Activated CD8-positive, alpha-beta memory T cell treated with anti-CD3 and anti-CD28 coated beads, Interleukin-2, amount 10 ng/mL, durations not matched to agents 7 days and 5 days (primary cell): ENCODE measurements at regions not wholly inside any gene's neighbourhood (a gene's known extent, or its start where the extent isn't known, plus 50 kb on each side); places are given as distances from the start of the nearest gene placed in this dataset.

Experiments used
- ATAC-seq: fragments of 150-1000 bp; cut with Tn5 transposase; one replicate; pipeline ENCODE4 v1.10.0; 2021; ENCODE audit warnings: moderate library complexity
- CTCF ChIA-PET: fragments of 350-600 bp; sonication (Branson Sonifier 250); formaldehyde crosslinking; loops from one replicate; lab custom pipeline; 2021; ENCODE audit warnings: antibody characterized with exemption; lab: Charles Lee
- DNase-seq: peaks from one replicate; pipeline ENCODE4 v3.0.0-alpha.2; 2020
- H3K27ac Mint-ChIP-seq: one replicate; pipeline ENCODE4 v1.8.0; 2021; ENCODE audit warnings: mild to moderate bottlenecking, mixed read lengths
- H3K27me3 Mint-ChIP-seq: one replicate; pipeline ENCODE4 v1.8.0; 2021; ENCODE audit warnings: mixed read lengths
- H3K36me3 Mint-ChIP-seq: one replicate; pipeline ENCODE4 v1.8.0; 2021; ENCODE audit warnings: mild to moderate bottlenecking, mixed read lengths
- H3K4me1 Mint-ChIP-seq: one replicate; pipeline ENCODE4 v1.8.0; 2021; ENCODE audit warnings: mixed read lengths
- H3K4me3 Mint-ChIP-seq: one replicate; pipeline ENCODE4 v1.8.0; 2021; ENCODE audit warnings: mild to moderate bottlenecking, moderate library complexity, mixed read lengths
- H3K9me3 Mint-ChIP-seq: one replicate; pipeline ENCODE4 v1.8.0; 2022; ENCODE audit warnings: low read depth, mixed read lengths

- DNase-seq (no peak), ATAC-seq (no peak)
- H3K4me1 Mint-ChIP-seq = no peaks in the 10 kb centered on the region
- no peak overlapping the region for H3K27ac Mint-ChIP-seq
- CTCF ChIA-PET = no interaction called here
- peaks cover 3% of the 10 kb centered on the region for H3K9me3 Mint-ChIP-seq
- no peaks in the 10 kb centered on the region for H3K36me3 Mint-ChIP-seq
- H3K27me3 Mint-ChIP-seq = no peaks in the 10 kb centered on the region
- H3K4me3 Mint-ChIP-seq = no peak overlapping the region
Observed at GRCh38 chr3:164200053-164200823, 878.1 kb downstream of the SI start.

- no peak overlapping the region for H3K4me3 Mint-ChIP-seq
- ATAC-seq (no peak), DNase-seq (no peak)
- H3K27me3 Mint-ChIP-seq = no peaks in the 10 kb centered on the region
- peaks cover 2% of the 10 kb centered on the region for H3K9me3 Mint-ChIP-seq
- no peaks in the 10 kb centered on the region for H3K4me1 Mint-ChIP-seq
- CTCF ChIA-PET = no interaction called here
- H3K27ac Mint-ChIP-seq = no peak overlapping the region
- no peaks in the 10 kb centered on the region for H3K36me3 Mint-ChIP-seq
Observed at GRCh38 chr3:164196477-164196876, 881.8 kb downstream of the SI start.

- H3K4me1 Mint-ChIP-seq = no peaks in the 10 kb centered on the region
- no peak for ATAC-seq
Observed at GRCh38 chr3:164194842-164195241, 883.5 kb downstream of the SI start.

GRCh38 chr3:164192974-164193373, 885.3 kb downstream of the SI start:
- no peak overlapping the region for H3K4me3 Mint-ChIP-seq
- ATAC-seq (no peak), DNase-seq (no peak)
- no peaks in the 10 kb centered on the region for H3K27me3 Mint-ChIP-seq
- CTCF ChIA-PET = no interaction called here
- no peaks in the 10 kb centered on the region for H3K36me3 Mint-ChIP-seq
- no peaks in the 10 kb centered on the region for H3K4me1 Mint-ChIP-seq
- H3K9me3 Mint-ChIP-seq = peaks cover 2% of the 10 kb centered on the region
- H3K27ac Mint-ChIP-seq = no peak overlapping the region

More at GRCh38 chr3:164194842-164195241, 883.5 kb downstream of the SI start:
- Mint-ChIP-seq H3K27ac (no peak overlapping the region), H3K27me3 (no peaks in the 10 kb centered on the region), H3K4me3 (no peak overlapping the region), H3K9me3 (peaks cover 2% of the 10 kb centered on the region), H3K36me3 (no peaks in the 10 kb centered on the region)
- CTCF ChIA-PET = no interaction called here
- DNase-seq = no peak

GRCh38 chr3:164190566-164190965, 887.7 kb downstream of the SI start:
- H3K9me3 Mint-ChIP-seq = peaks cover 2% of the 10 kb centered on the region
- CTCF ChIA-PET = no interaction called here
- H3K27me3 Mint-ChIP-seq = no peaks in the 10 kb centered on the region
- H3K4me3 Mint-ChIP-seq = no peak overlapping the region
- DNase-seq = no peak
- H3K36me3 Mint-ChIP-seq = no peaks in the 10 kb centered on the region
- H3K27ac Mint-ChIP-seq = no peak overlapping the region
- no peaks in the 10 kb centered on the region for H3K4me1 Mint-ChIP-seq
- ATAC-seq = no peak

DNA sequence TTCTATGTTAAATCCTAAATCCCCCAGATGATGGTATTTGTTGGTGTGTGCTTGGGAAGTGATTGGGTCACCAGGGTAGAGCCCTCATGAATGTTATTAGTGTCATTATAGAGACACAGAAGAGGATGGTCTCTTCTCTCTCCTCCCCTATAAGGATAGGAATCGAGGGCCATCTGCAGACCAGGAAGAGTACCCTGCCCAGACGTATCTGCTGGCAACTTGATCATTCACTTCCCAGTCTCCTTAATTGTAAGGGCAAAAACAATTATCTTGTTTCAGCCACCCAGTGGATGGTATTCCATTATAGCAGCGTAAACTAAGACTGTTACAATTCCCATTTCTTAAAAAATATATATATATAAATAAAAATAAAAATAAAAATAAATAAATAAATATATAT, 892.2 kb downstream of the SI start:
- Mint-ChIP-seq H3K27ac (no peak overlapping the region), H3K27me3 (no peaks in the 10 kb centered on the region), H3K4me1 (no peaks in the 10 kb centered on the region), H3K36me3 (no peaks in the 10 kb centered on the region), H3K9me3 (peaks cover 16% of the 10 kb centered on the region), H3K4me3 (no peak overlapping the region)
- DNase-seq = no peak
- CTCF ChIA-PET = no interaction called here
- ATAC-seq = no peak

DNA sequence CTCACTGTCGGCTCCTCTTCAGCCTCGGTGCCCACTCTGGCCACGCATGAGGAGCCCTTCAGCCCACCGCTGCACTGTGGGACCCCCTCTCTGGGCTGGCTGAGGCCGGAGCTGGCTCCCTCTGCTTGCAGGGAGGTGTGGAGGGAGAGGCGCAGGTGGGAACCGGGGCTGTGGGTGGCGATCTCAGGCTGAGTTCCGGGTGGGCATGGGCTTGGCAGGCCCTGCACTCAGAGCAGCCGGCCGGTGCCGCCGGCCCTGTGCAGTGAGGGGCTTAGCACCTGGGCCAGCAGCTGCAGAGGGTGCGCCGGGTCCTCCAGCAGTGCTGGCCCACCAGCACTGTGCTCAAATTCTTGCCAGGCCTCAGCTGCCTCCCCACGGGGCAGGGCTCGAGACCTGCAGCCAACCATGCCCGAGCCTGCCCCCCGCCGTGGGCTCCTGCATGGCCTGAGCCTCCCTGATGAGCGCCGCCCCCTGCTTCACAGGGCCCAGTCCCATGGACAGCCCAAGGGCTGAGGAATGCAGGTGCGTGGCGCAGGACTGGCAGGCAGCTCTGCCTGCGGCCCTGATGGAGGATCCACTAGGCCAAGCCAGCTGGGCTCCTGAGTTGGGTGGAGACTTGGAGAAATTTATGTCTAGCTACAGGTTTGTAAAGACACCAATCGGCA, 899.1 kb downstream of the SI start:
- Mint-ChIP-seq H3K9me3 (peaks cover 4% of the 10 kb centered on the region), H3K27me3 (no peaks in the 10 kb centered on the region), H3K4me1 (no peaks in the 10 kb centered on the region), H3K36me3 (no peaks in the 10 kb centered on the region), H3K4me3 (no peak overlapping the region), H3K27ac (no peak overlapping the region)
- no peak for DNase-seq
- no peak for ATAC-seq
- CTCF ChIA-PET = no interaction called here

DNA sequence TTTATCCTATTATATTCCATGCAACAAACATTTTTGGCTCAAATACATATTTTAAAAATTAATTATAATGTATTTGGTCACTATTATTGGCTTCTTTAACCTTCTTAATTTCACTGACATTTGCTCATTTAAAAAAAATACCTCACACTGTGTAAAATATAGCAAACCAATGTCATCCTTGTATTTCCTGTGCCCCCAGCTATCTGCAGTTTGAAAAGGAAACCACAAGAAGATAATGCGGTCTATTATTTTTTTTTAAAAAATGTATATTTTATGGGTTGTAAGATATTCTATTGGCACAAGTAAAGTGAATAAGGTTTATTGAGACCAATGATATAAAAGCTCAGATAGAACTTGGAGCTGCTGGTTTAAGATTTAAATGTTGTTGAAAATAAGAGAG, 904.2 kb downstream of the SI start:
- DNase-seq (no peak), ATAC-seq (no peak)
- H3K36me3 Mint-ChIP-seq = no peaks in the 10 kb centered on the region
- no peaks in the 10 kb centered on the region for H3K4me1 Mint-ChIP-seq
- H3K27me3 Mint-ChIP-seq = no peaks in the 10 kb centered on the region
- CTCF ChIA-PET = no interaction called here
- H3K4me3 Mint-ChIP-seq = no peak overlapping the region
- H3K27ac Mint-ChIP-seq = no peak overlapping the region
- peaks cover 7% of the 10 kb centered on the region for H3K9me3 Mint-ChIP-seq

DNA sequence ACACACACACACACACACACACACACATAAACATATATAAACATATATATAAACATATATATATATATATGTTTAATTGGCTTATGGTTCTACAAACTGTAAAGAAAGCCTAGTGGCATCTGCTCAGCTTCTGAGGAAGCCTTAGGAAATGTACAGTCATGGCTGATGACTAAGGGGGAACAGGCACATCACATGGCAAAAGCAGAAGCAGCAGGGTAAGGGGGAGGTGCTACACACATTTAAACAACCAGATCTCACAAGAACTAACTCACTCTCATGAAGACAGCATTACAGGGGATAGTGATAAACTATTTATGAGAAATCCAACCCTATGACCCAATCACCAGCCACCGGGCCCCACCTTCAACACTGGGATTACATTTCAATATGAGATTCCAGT, 922.9 kb downstream of the SI start:
- DNase-seq (no peak), ATAC-seq (no peak)
- H3K27me3 Mint-ChIP-seq = no peaks in the 10 kb centered on the region
- H3K9me3 Mint-ChIP-seq = peaks cover 3% of the 10 kb centered on the region
- H3K4me1 Mint-ChIP-seq = no peaks in the 10 kb centered on the region
- no peak overlapping the region for H3K4me3 Mint-ChIP-seq
- no peaks in the 10 kb centered on the region for H3K36me3 Mint-ChIP-seq
- no peak overlapping the region for H3K27ac Mint-ChIP-seq
- CTCF ChIA-PET = no interaction called here

GRCh38 chr3:164144824-164145223, 933.5 kb downstream of the SI start:
- Mint-ChIP-seq H3K4me3 (no peak overlapping the region), H3K27ac (no peak overlapping the region), H3K27me3 (no peaks in the 10 kb centered on the region), H3K4me1 (no peaks in the 10 kb centered on the region), H3K9me3 (peaks cover 9% of the 10 kb centered on the region), H3K36me3 (no peaks in the 10 kb centered on the region)
- no peak for ATAC-seq
- CTCF ChIA-PET = no interaction called here
- DNase-seq = no peak

DNA sequence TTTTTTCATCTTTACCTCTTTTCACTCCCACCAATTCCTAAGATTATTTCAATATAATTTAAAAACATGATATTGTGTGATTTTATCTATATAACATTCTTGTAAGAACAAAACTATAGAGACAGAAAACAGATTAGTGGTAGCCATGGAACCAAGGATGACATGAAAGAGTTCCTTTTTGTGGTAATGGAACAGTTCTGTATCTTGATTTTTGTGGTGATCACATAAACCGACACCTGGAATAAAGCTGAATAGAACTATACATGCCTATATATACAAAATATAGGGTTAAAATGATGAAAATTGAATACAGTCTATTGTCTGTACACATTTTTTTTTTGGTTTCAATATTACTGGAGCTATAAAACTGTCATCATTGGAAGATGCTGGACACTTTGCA, 945.4 kb downstream of the SI start:
- CTCF ChIA-PET = no interaction called here
- Mint-ChIP-seq H3K9me3 (peaks cover 3% of the 10 kb centered on the region), H3K27me3 (no peaks in the 10 kb centered on the region), H3K4me1 (no peaks in the 10 kb centered on the region), H3K36me3 (no peaks in the 10 kb centered on the region), H3K27ac (no peak overlapping the region), H3K4me3 (no peak overlapping the region)
- no peak for DNase-seq
- no peak for ATAC-seq

GRCh38 chr3:164113371-164114332, 964.6 kb downstream of the SI start:
- H3K9me3 Mint-ChIP-seq = peaks cover 10% of the 10 kb centered on the region
- no peaks in the 10 kb centered on the region for H3K36me3 Mint-ChIP-seq
- no peaks in the 10 kb centered on the region for H3K27me3 Mint-ChIP-seq
- CTCF ChIA-PET = no interaction called here
- H3K4me3 Mint-ChIP-seq = no peak overlapping the region
- ATAC-seq (no peak), DNase-seq (no peak)
- H3K27ac Mint-ChIP-seq = no peak overlapping the region
- H3K4me1 Mint-ChIP-seq = no peaks in the 10 kb centered on the region

DNA sequence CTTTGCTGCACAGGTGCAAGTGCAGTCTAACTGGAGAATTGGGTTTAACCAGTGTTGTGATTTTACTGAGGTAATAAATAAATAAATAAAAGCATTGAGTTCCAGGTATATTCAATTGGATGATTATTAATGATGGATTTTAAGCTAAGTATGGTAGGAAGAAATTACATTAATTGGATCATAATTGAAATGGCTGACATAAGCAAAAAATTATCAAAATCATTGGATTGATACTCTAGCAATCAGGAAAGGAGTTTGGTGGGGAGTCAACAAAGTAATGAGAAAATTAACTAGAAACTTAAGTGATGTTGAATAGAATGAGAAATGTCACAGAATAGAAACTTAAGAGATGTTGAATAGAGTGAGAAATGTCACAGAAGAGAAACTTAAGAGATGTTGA, 981.9 kb downstream of the SI start:
- no peak overlapping the region for H3K27ac Mint-ChIP-seq
- H3K9me3 Mint-ChIP-seq = peaks cover 2% of the 10 kb centered on the region
- H3K27me3 Mint-ChIP-seq = no peaks in the 10 kb centered on the region
- H3K36me3 Mint-ChIP-seq = no peaks in the 10 kb centered on the region
- ATAC-seq (no peak), DNase-seq (no peak)
- H3K4me1 Mint-ChIP-seq = no peaks in the 10 kb centered on the region
- CTCF ChIA-PET = no interaction called here
- no peak overlapping the region for H3K4me3 Mint-ChIP-seq
